ENCODE measurements at regions not wholly inside any gene's neighbourhood (a gene's known extent, or its start where the extent isn't known, plus 50 kb on each side); places are given as distances from the start of the nearest gene placed in this dataset.
"Not testable (repeated sequence)": the region's sequence is repeated elsewhere in the genome, so short reads cannot be mapped to it uniquely, and the experiment has no call there.

GRCh38 chr1:8142955-8143629 lies 117.0 kb upstream of the ERRFI1 start:
- no peak for DNase-seq (ENCODE audit: low spot score)

GRCh38 chr1:8139941-8140340 lies 113.8 kb upstream of the ERRFI1 start:
- no peak for DNase-seq (ENCODE audit: low spot score)

GRCh38 chr1:8139383-8139782 lies 113.3 kb upstream of the ERRFI1 start:
- no peak for DNase-seq (ENCODE audit: low spot score)

- no peak for DNase-seq (ENCODE audit: low spot score)
Measured at GRCh38 chr1:8138673-8139072, 112.6 kb upstream of the ERRFI1 start.

- peak; percentile 85 for DNase-seq (ENCODE audit: low spot score)
Measured at GRCh38 chr1:8137481-8138244, 111.6 kb upstream of the ERRFI1 start.

- no peak for DNase-seq (ENCODE audit: low spot score)
Measured at GRCh38 chr1:8136766-8137165, 110.7 kb upstream of the ERRFI1 start.

GRCh38 chr1:8135250-8135649 lies 109.1 kb upstream of the ERRFI1 start:
- no peak for DNase-seq (ENCODE audit: low spot score)

GRCh38 chr1:8134546-8135235 lies 108.6 kb upstream of the ERRFI1 start:
- DNase-seq (ENCODE audit: low spot score): peak; percentile 72

GRCh38 chr1:8133657-8134430 lies 107.7 kb upstream of the ERRFI1 start:
- DNase-seq (ENCODE audit: low spot score): peak; percentile 74

- no peak for DNase-seq (ENCODE audit: low spot score)
Measured at GRCh38 chr1:8133190-8133589, 107.1 kb upstream of the ERRFI1 start.

GRCh38 chr1:8127171-8127641 lies 101.1 kb upstream of the ERRFI1 start:
- DNase-seq (ENCODE audit: low spot score): no peak

GRCh38 chr1:8122477-8123407 lies 96.6 kb upstream of the ERRFI1 start:
- DNase-seq (ENCODE audit: low spot score): no peak

GRCh38 chr1:8122160-8122476 lies 96.0 kb upstream of the ERRFI1 start:
- DNase-seq (ENCODE audit: low spot score): no peak

- no peak for DNase-seq (ENCODE audit: low spot score)
Measured at GRCh38 chr1:8121261-8122159, 95.4 kb upstream of the ERRFI1 start.

GRCh38 chr1:8120693-8121260 lies 94.7 kb upstream of the ERRFI1 start:
- no peak for DNase-seq (ENCODE audit: low spot score)

- not testable (repeated sequence) for DNase-seq (ENCODE audit: low spot score)
Measured at GRCh38 chr1:8118736-8119135, 92.6 kb upstream of the ERRFI1 start.

- no peak for DNase-seq (ENCODE audit: low spot score)
Measured at GRCh38 chr1:8118031-8118451, 91.9 kb upstream of the ERRFI1 start.

GRCh38 chr1:8116894-8117264 lies 90.8 kb upstream of the ERRFI1 start:
- peak; percentile 79 for DNase-seq (ENCODE audit: low spot score)

- no peak for DNase-seq (ENCODE audit: low spot score)
Measured at GRCh38 chr1:8115769-8116167, 89.7 kb upstream of the ERRFI1 start.

Data from AG20443 (cell line).